SK-N-SH (cell line): ENCODE measurements at regions not wholly inside any gene's neighbourhood (a gene's known extent, or its start where the extent isn't known, plus 50 kb on each side); places are given as distances from the start of the nearest gene placed in this dataset.

ENCODE experiments used
- CTCF ChIA-PET: fragments of 300-600, 350-600 bp; formaldehyde crosslinking; extraction: SDS; loops from one replicate; lab custom pipeline; 2021; lab: Yijun Ruan, JAX
- POLR2A ChIA-PET: fragments of 350-600 bp; sonication (Branson Sonifier 250); formaldehyde crosslinking; extraction: SDS; loops from one replicate; lab custom pipeline; 2020; ENCODE audit warnings: antibody characterized with exemption, inconsistent platforms; lab: Yijun Ruan, JAX
- DNase-seq: peaks from one replicate; pipeline ENCODE4 v3.0.0; 2012
- H2AFZ ChIP-seq: fragments of 200-600 bp; sonication (generic); 2 replicates; pipeline ENCODE4 v1.8.1; 2016; ENCODE audit warnings: antibody characterized with exemption, mild to moderate bottlenecking, low read depth
- H3F3A ChIP-seq: fragments of 200-600 bp; sonication (generic); replicated peaks from 2 replicates; pipeline ENCODE3; 2016; ENCODE audit warnings: antibody characterized with exemption, mild to moderate bottlenecking; ENCODE audit not compliant: insufficient read depth
- H3K27ac ChIP-seq, 2 experiments: fragments of 200-500 bp in 1 of 2; fragments of 200-600 bp in 1 of 2; sonication (Bioruptor generic) in 1 of 2; sonication (generic), shearing (Covaris generic) in 1 of 2; 2 replicates each; pipeline versions ENCODE4 v1.5.1 to v1.6.1; 2014 to 2016; ENCODE audit warnings: low read depth in 2 of 2, inconsistent platforms in 1 of 2, low read length in 1 of 2, mild to moderate bottlenecking in 1 of 2, mixed read lengths in 1 of 2
- H3K27me3 ChIP-seq: fragments of 200-600 bp; sonication (generic), shearing (Covaris generic); 2 replicates; pipeline ENCODE4 v1.6.1; 2016; ENCODE audit warnings: mixed run types; ENCODE audit not compliant: insufficient read depth
- H3K36me3 ChIP-seq, 2 experiments: fragments of 200-500 bp in 1 of 2; fragments of 200-600 bp in 1 of 2; sonication (Bioruptor generic) in 1 of 2; sonication (generic) in 1 of 2; replicated peaks in 1 of 2; 2 replicates each; pipeline versions ENCODE3 to v1.5.1; 2014 to 2016; ENCODE audit warnings: low read length in 1 of 2, mild to moderate bottlenecking in 1 of 2; ENCODE audit not compliant: insufficient read depth in 2 of 2, control insufficient read depth in 1 of 2
- H3K4me1 ChIP-seq, 2 experiments: fragments of 200-500 bp in 1 of 2; fragments of 200-600 bp in 1 of 2; sonication (Bioruptor generic) in 1 of 2; sonication (generic), shearing (Covaris generic) in 1 of 2; 2 replicates each; pipeline versions ENCODE4 v1.5.1 to v1.6.1; 2014 to 2016; ENCODE audit warnings: low read depth in 1 of 2, low read length in 1 of 2, mixed run types in 1 of 2; ENCODE audit not compliant: insufficient read depth in 2 of 2, control insufficient read depth in 1 of 2
- H3K4me2 ChIP-seq: fragments of 200-600 bp; sonication (generic), shearing (Covaris generic); 2 replicates; pipeline ENCODE4 v1.6.1; 2017; ENCODE audit warnings: mixed run types
- H3K4me3 ChIP-seq, 2 experiments: fragments of 200-500 bp in 1 of 2; fragments of 200-600 bp in 1 of 2; sonication (Bioruptor generic) in 1 of 2; sonication (generic), shearing (Covaris generic) in 1 of 2; 2 replicates each; pipeline versions ENCODE4 v1.5.1 to v1.8.1; 2014 to 2016; ENCODE audit warnings: low read depth in 2 of 2, inconsistent platforms in 1 of 2, low read length in 1 of 2, mild to moderate bottlenecking in 1 of 2, mixed read lengths in 1 of 2, moderate library complexity in 1 of 2
- H3K79me2 ChIP-seq: fragments of 200-600 bp; sonication (generic); 2 replicates; pipeline ENCODE4 v1.8.1; 2017; ENCODE audit warnings: mild to moderate bottlenecking; ENCODE audit not compliant: insufficient read depth
- H3K9ac ChIP-seq: fragments of 200-600 bp; sonication (generic); 2 replicates; pipeline ENCODE4 v1.6.1; 2017; ENCODE audit warnings: mixed run types
- H3K9me2 ChIP-seq: fragments of 200-600 bp; sonication (generic); 2 replicates; pipeline ENCODE4 v1.6.1; 2017; ENCODE audit warnings: mixed run types
- H3K9me3 ChIP-seq: fragments of 200-600 bp; sonication (generic); 2 replicates; pipeline ENCODE4 v1.6.1; 2017; ENCODE audit warnings: mixed run types, mild to moderate bottlenecking, moderate library complexity
- H4K20me1 ChIP-seq: fragments of 200-600 bp; sonication (generic); 2 replicates; pipeline ENCODE4 v1.6.1; 2017; ENCODE audit warnings: mild to moderate bottlenecking, mixed run types; ENCODE audit not compliant: insufficient read depth
- CHD2 ChIP-seq: fragments of 150-350 bp; IDR thresholded peaks from 2 replicates; pipeline ENCODE4 v1.6.1; 2018; ENCODE audit warnings: low read length; ENCODE audit not compliant: partially characterized antibody
- FOSL2 ChIP-seq: IDR thresholded peaks from 2 replicates; pipeline ENCODE4 v1.4.0; 2012; ENCODE audit warnings: low read depth, mild to moderate bottlenecking, moderate library complexity, borderline replicate concordance
- FOXJ3 ChIP-seq: sonication (generic); formaldehyde crosslinking; IDR thresholded peaks from 2 replicates; pipeline ENCODE4 v1.5.1; 2020; ENCODE audit warnings: mild to moderate bottlenecking, missing genetic modification reagents
- JUND ChIP-seq: IDR thresholded peaks from 2 replicates; pipeline ENCODE4 v1.4.0; 2012
- PBX3 ChIP-seq: IDR thresholded peaks from 2 replicates; pipeline ENCODE4; 2012
- POLR2AphosphoS5 ChIP-seq: IDR thresholded peaks from 2 replicates; pipeline ENCODE4 v1.6.1; 2012; ENCODE audit warnings: low read depth, low read length
- RCOR1 ChIP-seq: fragments of 150-350 bp; IDR thresholded peaks from 2 replicates; pipeline ENCODE4 v1.6.1; 2017; ENCODE audit warnings: antibody characterized with exemption, low read length
- SMC3 ChIP-seq: IDR thresholded peaks from 2 replicates; pipeline ENCODE4 v1.6.1; 2012; ENCODE audit warnings: low read depth, low read length, improper control_type of control experiment
- TCF12 ChIP-seq: IDR thresholded peaks from 2 replicates; pipeline ENCODE4 v1.4.0; 2012
- USF1 ChIP-seq: IDR thresholded peaks from 2 replicates; pipeline ENCODE4 v1.4.0; 2012; ENCODE audit warnings: low read depth, borderline replicate concordance
- YY1 ChIP-seq: IDR thresholded peaks from 2 replicates; pipeline ENCODE4 v1.4.0; 2012; ENCODE audit warnings: low read depth, mild to moderate bottlenecking
- WGBS: methylation state at CpG from one replicate; pipeline ENCODE4 v1.1.6; 2017; ENCODE audit warnings: low lambda C conversion rate; 5-methylcytosine and 5-hydroxymethylcytosine counted together
- TF ChIP-seq, protein P1 (sequence below): IDR thresholded peaks from 2 replicates; pipeline ENCODE4 v1.6.1; 2012; ENCODE audit warnings: mild to moderate bottlenecking, low read depth, low read length, moderate library complexity
- TF ChIP-seq, protein P2 (sequence below): IDR thresholded peaks from 2 replicates; pipeline ENCODE4 v1.4.0; 2012; ENCODE audit warnings: low read depth

- no peak for DNase-seq
- Histone ChIP-seq H3K79me2 (no peaks in the 10 kb centered on the region), H3K36me3 (no peaks in the 10 kb centered on the region), H2AFZ (no peak overlapping the region), H3K27me3 (no peaks in the 10 kb centered on the region), H4K20me1 (no peaks in the 10 kb centered on the region), H3K4me3 (no peak overlapping the region), H3F3A (no peaks in the 10 kb centered on the region), H3K4me2 (no peak overlapping the region), H3K9me2 (no peaks in the 10 kb centered on the region), H3K9me3 (no peaks in the 10 kb centered on the region), H3K9ac (no peak overlapping the region), H3K27ac (no peak overlapping the region), H3K4me1 (no peaks in the 10 kb centered on the region)
- ChIA-PET POLR2A (no interaction called here), CTCF (no interaction called here)
- no CpG with 5 or more reads among the region's 13 CpGs for WGBS
- no peak for TF ChIP-seq POLR2AphosphoS5
- no peak for TF ChIP-seq YY1
- no peak for TF ChIP-seq FOSL2
- no peak for TF ChIP-seq CHD2
- TF ChIP-seq PBX3 = no peak
- TF ChIP-seq JUND = no peak
Observed at GRCh38 chr22:48357196-48357595, 1470.5 kb downstream of the BRD1 start.

DNA sequence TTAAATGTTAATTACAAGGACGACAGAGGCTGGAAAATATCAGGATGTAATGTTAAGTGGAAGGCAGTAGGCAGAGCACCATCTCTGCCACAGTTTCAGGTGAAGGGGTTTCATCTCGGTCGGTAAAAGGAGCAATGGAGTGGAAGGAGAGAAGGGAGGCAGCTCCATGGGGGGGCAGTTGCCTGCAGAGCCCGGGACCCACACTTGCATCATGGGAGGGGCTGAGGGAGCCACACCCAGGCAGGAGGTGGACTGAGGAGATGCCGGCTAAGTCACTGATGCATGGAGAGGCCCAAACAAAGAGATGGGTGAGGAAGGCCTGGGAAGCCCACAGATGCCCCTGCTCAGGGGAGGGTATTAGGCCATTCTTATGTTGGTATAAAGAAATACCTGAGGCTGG lies 1470.9 kb downstream of the BRD1 start:
- POLR2A ChIA-PET = no interaction called here
- Histone ChIP-seq H3K4me2 (no peak overlapping the region), H3K9me2 (no peaks in the 10 kb centered on the region), H3K79me2 (no peaks in the 10 kb centered on the region), H4K20me1 (no peaks in the 10 kb centered on the region), H3K27me3 (no peaks in the 10 kb centered on the region), H3K4me1 (no peaks in the 10 kb centered on the region)
- TF ChIP-seq SMC3 (no peak), TCF12 (no peak), USF1 (no peak), RCOR1 (no peak), FOXJ3 (no peak), CHD2 (no peak)
- TF ChIP-seq, protein P1, sequence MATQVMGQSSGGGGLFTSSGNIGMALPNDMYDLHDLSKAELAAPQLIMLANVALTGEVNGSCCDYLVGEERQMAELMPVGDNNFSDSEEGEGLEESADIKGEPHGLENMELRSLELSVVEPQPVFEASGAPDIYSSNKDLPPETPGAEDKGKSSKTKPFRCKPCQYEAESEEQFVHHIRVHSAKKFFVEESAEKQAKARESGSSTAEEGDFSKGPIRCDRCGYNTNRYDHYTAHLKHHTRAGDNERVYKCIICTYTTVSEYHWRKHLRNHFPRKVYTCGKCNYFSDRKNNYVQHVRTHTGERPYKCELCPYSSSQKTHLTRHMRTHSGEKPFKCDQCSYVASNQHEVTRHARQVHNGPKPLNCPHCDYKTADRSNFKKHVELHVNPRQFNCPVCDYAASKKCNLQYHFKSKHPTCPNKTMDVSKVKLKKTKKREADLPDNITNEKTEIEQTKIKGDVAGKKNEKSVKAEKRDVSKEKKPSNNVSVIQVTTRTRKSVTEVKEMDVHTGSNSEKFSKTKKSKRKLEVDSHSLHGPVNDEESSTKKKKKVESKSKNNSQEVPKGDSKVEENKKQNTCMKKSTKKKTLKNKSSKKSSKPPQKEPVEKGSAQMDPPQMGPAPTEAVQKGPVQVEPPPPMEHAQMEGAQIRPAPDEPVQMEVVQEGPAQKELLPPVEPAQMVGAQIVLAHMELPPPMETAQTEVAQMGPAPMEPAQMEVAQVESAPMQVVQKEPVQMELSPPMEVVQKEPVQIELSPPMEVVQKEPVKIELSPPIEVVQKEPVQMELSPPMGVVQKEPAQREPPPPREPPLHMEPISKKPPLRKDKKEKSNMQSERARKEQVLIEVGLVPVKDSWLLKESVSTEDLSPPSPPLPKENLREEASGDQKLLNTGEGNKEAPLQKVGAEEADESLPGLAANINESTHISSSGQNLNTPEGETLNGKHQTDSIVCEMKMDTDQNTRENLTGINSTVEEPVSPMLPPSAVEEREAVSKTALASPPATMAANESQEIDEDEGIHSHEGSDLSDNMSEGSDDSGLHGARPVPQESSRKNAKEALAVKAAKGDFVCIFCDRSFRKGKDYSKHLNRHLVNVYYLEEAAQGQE = no peak
- TF ChIP-seq, protein P2, sequence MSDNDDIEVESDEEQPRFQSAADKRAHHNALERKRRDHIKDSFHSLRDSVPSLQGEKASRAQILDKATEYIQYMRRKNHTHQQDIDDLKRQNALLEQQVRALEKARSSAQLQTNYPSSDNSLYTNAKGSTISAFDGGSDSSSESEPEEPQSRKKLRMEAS = no peak
- TF ChIP-seq, all 33 proteins: peak for 0
- DNase-seq = no peak
- CTCF ChIA-PET = no interaction called here
- H3F3A ChIP-seq = no peaks in the 10 kb centered on the region
- no peaks in the 10 kb centered on the region for H3K36me3 ChIP-seq
- no peak overlapping the region for H3K4me3 ChIP-seq
- no peak overlapping the region for H3K27ac ChIP-seq
- H3K9ac ChIP-seq = no peak overlapping the region
- H3K9me3 ChIP-seq = no peaks in the 10 kb centered on the region
- no peak overlapping the region for H2AFZ ChIP-seq
- 8% methylated on average over 4 of the region's 5 CpGs for WGBS
